Hepatocyte (in vitro differentiated cells): ENCODE measurements at regions not wholly inside any gene's neighbourhood (a gene's known extent, or its start where the extent isn't known, plus 50 kb on each side); places are given as distances from the start of the nearest gene placed in this dataset.

ENCODE experiments used
- DNase-seq: peaks from one replicate; pipeline ENCODE4 v3.0.0-alpha.2; 2016; ENCODE audit warnings: low spot score
- H2AFZ ChIP-seq: fragments of 200-600 bp; sonication (generic); 2 replicates; pipeline ENCODE4 v1.6.0; 2016; ENCODE audit warnings: antibody characterized with exemption, mild to moderate bottlenecking
- H3K27ac ChIP-seq: fragments of 200-600 bp; sonication (generic); 2 replicates; pipeline ENCODE4 v1.5.1; 2016; ENCODE audit warnings: mild to moderate bottlenecking
- H3K27me3 ChIP-seq: fragments of 200-600 bp; sonication (generic); 2 replicates; pipeline ENCODE4 v1.6.1; 2016
- H3K36me3 ChIP-seq: fragments of 200-600 bp; sonication (generic); replicated peaks from 2 replicates; pipeline ENCODE4 v1.5.1; 2016; ENCODE audit warnings: low read depth; ENCODE audit not compliant: insufficient read depth
- H3K4me1 ChIP-seq: fragments of 200-600 bp; sonication (generic); 2 replicates; pipeline ENCODE4 v1.5.1; 2016; ENCODE audit warnings: mild to moderate bottlenecking, moderate library complexity; ENCODE audit not compliant: insufficient read depth
- H3K4me2 ChIP-seq: fragments of 200-600 bp; sonication (generic); 2 replicates; pipeline ENCODE4 v1.6.0; 2016
- H3K4me3 ChIP-seq: fragments of 200-600 bp; sonication (generic); 2 replicates; pipeline ENCODE4 v1.5.1; 2016; ENCODE audit warnings: mild to moderate bottlenecking
- H3K79me2 ChIP-seq: fragments of 200-600 bp; sonication (generic); 2 replicates; pipeline ENCODE4 v1.6.0; 2017; ENCODE audit warnings: mild to moderate bottlenecking
- H3K9me2 ChIP-seq: fragments of 200-600 bp; sonication (generic); replicated peaks from 2 replicates; pipeline ENCODE4 v1.6.0; 2017; ENCODE audit warnings: mild to moderate bottlenecking; ENCODE audit not compliant: insufficient read depth
- H3K9me3 ChIP-seq: fragments of 200-600 bp; sonication (generic); 2 replicates; pipeline ENCODE4 v1.5.1; 2016; ENCODE audit warnings: low read depth, mild to moderate bottlenecking
- H4K20me1 ChIP-seq: fragments of 200-600 bp; sonication (generic); 2 replicates; pipeline ENCODE4 v1.6.0; 2016; ENCODE audit warnings: mild to moderate bottlenecking; ENCODE audit not compliant: insufficient read depth, poor library complexity, severe bottlenecking
- EZH2 ChIP-seq: fragments of 200-600 bp; sonication (generic); IDR thresholded peaks from 2 replicates; pipeline ENCODE4 v1.6.1; 2016; ENCODE audit warnings: antibody characterized with exemption, mild to moderate bottlenecking, borderline replicate concordance
- EZH2phosphoT487 ChIP-seq: fragments of 200-600 bp; sonication (generic); IDR thresholded peaks from one replicate; pipeline ENCODE4 v1.6.1; 2018; ENCODE audit warnings: antibody characterized with exemption, mild to moderate bottlenecking, low read depth, moderate library complexity; ENCODE audit not compliant: unreplicated experiment, severe bottlenecking
- WGBS: methylation state at CpG from one replicate; pipeline ENCODE4 v1.1.6; 2016; ENCODE audit warnings: low lambda C conversion rate; ENCODE audit errors: missing lambda C conversion rate; 5-methylcytosine and 5-hydroxymethylcytosine counted together
- TF ChIP-seq, protein P1 (sequence below): fragments of 200-600 bp; sonication (generic); IDR thresholded peaks from 2 replicates; pipeline ENCODE4 v1.5.1; 2016; ENCODE audit warnings: antibody characterized with exemption, mild to moderate bottlenecking; ENCODE audit not compliant: poor library complexity

DNA sequence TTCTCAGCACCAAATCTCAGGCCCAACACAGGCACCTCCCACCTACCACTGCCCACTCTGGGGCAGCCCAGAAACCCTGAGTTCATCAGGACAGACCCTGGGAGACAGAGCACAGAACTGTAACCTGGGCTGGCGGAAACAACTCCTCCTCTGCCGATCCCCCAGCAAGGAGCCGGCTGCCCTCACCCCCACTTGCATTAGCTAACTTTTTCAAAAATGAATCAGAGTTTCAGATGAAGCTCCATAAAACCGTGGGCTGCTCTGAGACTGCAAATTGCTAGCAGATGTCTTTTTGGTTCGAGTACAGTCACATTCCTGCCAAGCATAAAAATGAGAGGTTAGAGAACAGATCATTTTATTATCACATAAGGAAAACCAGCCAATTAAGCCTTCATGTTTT lies 93.4 kb upstream of the PARD3 start:
- Histone ChIP-seq H2AFZ (no peak overlapping the region), H3K27ac (peak overlapping the region; percentile 48), H3K27me3 (no peaks in the 10 kb centered on the region), H3K4me1 (peaks cover 8% of the 10 kb centered on the region), H3K79me2 (no peaks in the 10 kb centered on the region), H3K9me2 (no peaks in the 10 kb centered on the region), H3K9me3 (no peaks in the 10 kb centered on the region), H4K20me1 (no peaks in the 10 kb centered on the region), H3K4me2 (peak overlapping the region; percentile 32), H3K4me3 (no peak overlapping the region), H3K36me3 (no peaks in the 10 kb centered on the region)
- WGBS = 57% methylated on average over 5 of the region's 5 CpGs
- TF ChIP-seq EZH2 (no peak), EZH2phosphoT487 (no peak)
- TF ChIP-seq, protein P1, sequence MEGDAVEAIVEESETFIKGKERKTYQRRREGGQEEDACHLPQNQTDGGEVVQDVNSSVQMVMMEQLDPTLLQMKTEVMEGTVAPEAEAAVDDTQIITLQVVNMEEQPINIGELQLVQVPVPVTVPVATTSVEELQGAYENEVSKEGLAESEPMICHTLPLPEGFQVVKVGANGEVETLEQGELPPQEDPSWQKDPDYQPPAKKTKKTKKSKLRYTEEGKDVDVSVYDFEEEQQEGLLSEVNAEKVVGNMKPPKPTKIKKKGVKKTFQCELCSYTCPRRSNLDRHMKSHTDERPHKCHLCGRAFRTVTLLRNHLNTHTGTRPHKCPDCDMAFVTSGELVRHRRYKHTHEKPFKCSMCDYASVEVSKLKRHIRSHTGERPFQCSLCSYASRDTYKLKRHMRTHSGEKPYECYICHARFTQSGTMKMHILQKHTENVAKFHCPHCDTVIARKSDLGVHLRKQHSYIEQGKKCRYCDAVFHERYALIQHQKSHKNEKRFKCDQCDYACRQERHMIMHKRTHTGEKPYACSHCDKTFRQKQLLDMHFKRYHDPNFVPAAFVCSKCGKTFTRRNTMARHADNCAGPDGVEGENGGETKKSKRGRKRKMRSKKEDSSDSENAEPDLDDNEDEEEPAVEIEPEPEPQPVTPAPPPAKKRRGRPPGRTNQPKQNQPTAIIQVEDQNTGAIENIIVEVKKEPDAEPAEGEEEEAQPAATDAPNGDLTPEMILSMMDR = no peak
- DNase-seq = peak; percentile 28

DNA sequence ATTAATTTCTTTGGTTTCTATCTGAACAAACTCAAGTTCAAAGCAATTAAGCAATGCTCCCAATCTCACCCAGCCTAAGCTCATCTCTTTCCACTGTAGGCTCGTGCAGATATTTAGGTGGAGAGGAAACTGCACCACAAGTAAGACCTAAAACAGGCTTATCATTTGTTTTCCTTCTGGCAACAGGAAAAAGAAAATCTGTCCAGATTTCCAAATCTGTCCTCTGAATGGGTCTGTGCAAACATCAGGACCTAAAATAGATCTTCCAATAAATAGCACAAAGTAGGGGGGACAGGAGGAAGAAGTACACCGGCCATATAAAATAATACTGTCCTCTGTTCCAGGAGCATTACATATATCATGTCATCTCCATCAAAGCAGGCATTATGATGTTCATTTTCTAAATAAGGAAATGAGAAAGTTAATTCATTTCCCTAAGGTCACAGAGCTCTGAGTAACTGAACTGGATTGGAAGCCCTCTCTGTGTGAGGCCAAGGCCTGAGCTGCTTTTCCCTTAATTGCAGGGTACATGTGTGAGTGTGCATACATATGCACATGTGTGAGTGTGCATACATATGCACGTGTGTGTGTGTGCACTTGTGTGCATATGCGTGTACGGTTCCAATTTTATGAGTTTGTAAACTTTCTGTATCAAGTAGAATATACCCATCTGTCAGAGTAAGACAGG lies 92.8 kb upstream of the PARD3 start:
- Histone ChIP-seq H2AFZ (no peak overlapping the region), H3K4me1 (peaks cover 8% of the 10 kb centered on the region), H3K9me2 (no peaks in the 10 kb centered on the region), H3K4me3 (no peak overlapping the region), H3K36me3 (no peaks in the 10 kb centered on the region), H4K20me1 (no peaks in the 10 kb centered on the region), H3K27me3 (no peaks in the 10 kb centered on the region), H3K4me2 (peak overlapping the region; percentile 32), H3K79me2 (no peaks in the 10 kb centered on the region), H3K9me3 (no peaks in the 10 kb centered on the region), H3K27ac (peak overlapping the region; percentile 42)
- DNase-seq = no peak
- 73% methylated on average over 5 of the region's 5 CpGs for WGBS
- TF ChIP-seq EZH2 (no peak), EZH2phosphoT487 (no peak)
- TF ChIP-seq, protein P1 = no peak

DNA sequence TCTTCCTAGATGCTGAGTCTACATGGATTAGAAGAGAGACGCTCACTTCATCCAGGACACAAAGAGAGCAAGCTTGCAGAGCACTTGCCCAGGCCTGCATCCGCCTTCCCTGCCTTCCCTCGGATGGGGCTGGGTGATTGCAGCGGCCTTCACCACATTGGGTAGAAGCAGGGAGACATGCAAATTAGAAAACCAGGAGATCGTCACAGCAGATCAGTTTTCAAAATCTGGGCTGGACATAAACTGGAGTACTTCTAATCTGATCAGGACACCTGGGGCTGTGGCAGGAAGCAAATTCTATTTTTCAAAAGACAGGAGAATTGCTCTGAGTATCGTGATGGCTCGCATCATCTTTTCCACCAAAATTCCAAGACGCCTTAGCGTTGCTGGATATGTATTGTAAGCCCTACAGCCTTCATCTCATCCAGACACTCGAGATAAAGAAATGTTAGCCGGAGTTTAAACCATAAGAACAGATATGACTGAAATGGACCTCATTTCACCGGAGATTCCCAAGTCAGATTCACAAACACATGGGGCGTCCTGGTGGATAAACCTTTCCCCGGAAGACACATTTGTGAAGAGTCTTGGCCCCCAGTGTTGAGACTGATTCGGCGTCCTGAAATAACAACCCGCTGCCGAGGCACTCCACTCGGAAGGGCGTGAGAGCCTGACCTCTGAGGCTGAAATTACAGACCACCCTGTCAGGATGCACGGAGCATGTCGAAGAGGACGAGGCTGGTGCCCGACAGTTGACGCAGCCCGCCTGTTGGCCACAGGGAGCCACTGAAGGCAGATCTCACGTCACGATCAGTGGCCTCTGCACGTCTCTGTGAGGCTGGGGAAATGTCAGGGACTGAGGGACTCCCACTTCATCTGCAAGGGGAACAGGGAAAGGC lies 91.2 kb upstream of the PARD3 start:
- TF ChIP-seq, protein P1 = no peak
- TF ChIP-seq EZH2phosphoT487 = no peak
- no peak for TF ChIP-seq EZH2
- Histone ChIP-seq H3K4me1 (peaks cover 8% of the 10 kb centered on the region), H3K9me3 (no peaks in the 10 kb centered on the region), H3K9me2 (no peaks in the 10 kb centered on the region), H3K27me3 (no peaks in the 10 kb centered on the region), H3K36me3 (no peaks in the 10 kb centered on the region), H3K4me2 (no peak overlapping the region), H3K4me3 (no peak overlapping the region), H3K79me2 (no peaks in the 10 kb centered on the region), H3K27ac (peak overlapping the region; percentile 13), H4K20me1 (no peaks in the 10 kb centered on the region), H2AFZ (no peak overlapping the region)
- DNase-seq = no peak
- WGBS = 75% methylated on average over 29 of the region's 29 CpGs
